DMS53 treated with DMSO at 0.1 percent for 48 hours (cell line): ENCODE measurements at regions not wholly inside any gene's neighbourhood (a gene's known extent, or its start where the extent isn't known, plus 50 kb on each side); places are given as distances from the start of the nearest gene placed in this dataset.

Source experiments
- DNase-seq: peaks from one replicate; lab custom pipeline; 2025; ENCODE audit not compliant: unreplicated experiment; lab: John Stamatoyannopoulos, UW

DNA sequence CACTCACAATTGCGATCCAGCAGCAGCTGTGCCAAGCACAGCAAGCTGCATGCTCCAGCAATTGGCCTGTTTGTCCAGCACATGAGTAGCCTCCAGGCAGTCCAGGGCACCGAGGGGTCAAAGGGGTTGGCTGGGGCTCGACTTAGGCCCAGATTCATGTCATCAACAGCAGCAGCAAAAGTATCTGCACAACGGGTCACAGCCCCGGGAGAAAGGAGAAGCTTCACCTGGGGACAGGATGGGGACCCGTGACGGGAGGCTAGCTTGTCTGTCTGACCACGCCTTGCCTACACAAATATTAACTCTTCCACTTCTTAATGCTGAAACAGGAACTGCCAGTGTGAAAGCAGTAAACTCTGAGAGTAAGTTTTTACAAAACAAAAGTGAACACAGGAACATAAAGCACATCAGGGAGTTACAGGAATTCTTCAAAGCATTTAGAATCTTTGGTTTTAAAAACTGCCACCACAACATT lies 191.2 kb downstream of the PIK3R1 start:
- peak; percentile 53 for DNase-seq

DNA sequence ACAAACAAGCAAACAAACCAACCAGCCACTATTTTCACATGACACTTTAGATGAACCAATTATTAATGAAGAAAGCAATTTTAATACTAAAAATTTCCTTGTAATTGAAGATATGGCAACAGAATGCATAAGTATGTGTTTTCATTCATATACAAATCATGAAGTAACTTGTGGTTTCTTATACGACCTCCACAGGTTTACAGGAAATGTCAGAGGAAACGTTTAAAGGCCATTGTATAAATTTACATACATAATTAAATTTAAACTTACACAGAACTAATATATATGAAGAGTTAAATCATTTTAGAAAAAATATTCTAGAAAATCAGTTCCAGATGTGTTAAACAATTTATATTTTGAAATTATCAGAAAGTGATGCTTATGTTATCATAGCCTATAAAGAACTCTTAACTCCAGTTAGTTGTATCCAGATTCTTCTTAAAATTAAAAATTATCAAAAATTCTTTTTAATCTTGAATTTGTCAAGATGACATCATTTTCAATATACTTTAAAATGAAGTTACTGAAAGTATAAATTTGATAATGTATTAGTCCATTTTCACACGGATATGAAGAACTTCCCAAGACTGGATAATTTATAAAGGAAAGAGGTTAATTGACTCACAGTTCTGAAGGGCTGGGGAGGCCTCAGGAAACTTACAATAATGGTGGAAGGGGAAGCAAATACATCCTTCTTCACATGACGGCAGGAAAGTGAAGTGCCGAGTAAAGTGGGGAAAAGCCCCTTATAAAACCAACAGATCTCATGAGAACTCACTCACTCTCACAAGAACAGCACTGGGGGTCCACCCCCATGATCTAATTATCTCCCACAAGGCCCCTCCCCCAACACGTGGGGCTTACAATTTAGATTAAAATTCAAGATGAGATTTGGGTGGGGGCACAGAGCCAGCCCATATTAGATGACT lies 192.0 kb downstream of the PIK3R1 start:
- no peak for DNase-seq

DNA sequence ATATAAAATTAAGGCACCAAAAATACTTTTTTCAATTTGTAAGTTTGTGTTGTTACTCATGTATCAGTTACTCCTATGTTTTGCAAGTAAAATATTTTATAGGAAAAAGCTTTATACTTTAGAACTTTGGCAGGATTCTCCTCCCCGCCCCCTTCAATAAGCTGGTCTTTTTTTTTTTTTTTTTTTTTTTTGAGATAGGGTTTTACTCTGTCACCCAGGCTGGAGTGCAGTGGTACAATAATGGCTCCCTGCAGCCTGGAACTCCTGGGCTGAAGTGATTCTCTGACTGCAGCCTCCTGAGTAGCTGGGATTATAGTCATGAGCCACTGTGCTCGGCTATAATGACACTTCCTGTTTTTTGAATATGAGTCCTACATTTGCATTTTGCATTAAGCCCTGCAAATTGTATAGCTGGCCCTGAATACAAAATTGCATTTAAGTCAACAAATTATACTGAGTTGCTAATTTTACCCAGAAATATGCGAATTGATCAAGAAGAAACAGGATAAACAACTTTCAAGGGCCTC lies 192.9 kb downstream of the PIK3R1 start:
- DNase-seq, result no peak

DNA sequence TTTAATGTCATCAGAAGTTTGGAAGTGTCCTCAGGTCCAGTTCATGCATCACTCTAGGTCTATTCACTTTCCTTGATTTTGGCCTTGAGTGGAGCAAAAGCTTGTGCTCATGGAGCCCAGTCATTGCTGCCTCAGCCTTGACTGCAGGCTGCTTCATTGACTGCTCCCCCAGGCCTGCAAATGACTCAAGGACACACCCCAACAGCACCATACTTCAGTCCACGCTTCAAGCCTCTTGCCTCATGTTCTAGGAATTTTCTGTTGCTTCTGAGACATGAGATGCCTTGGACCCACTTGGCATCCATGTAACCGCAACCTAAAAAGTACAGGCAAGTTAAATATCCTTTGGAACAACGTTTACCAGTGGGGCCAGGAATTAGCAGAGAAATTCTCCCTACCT lies 193.7 kb downstream of the PIK3R1 start:
- DNase-seq, result no peak

DNA sequence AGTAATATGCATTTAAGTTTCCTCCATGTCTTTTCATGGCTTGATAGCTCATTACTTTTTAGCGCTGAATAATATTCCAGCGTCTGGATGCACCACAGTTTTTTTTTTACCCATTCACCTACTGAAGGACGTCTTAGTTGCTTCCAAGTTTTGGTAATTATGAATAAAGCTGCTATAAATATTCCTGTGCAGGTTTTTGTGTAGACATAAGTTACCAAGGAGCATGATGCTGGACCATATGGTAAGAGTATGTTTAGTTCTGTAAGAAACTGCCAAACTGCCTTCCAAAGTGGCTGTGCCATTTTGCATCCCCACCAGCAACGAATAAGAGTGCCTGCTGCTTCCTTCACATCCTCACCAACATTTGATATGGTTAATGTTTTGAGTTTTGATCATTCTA lies 195.6 kb downstream of the PIK3R1 start:
- DNase-seq, result no peak

DNA sequence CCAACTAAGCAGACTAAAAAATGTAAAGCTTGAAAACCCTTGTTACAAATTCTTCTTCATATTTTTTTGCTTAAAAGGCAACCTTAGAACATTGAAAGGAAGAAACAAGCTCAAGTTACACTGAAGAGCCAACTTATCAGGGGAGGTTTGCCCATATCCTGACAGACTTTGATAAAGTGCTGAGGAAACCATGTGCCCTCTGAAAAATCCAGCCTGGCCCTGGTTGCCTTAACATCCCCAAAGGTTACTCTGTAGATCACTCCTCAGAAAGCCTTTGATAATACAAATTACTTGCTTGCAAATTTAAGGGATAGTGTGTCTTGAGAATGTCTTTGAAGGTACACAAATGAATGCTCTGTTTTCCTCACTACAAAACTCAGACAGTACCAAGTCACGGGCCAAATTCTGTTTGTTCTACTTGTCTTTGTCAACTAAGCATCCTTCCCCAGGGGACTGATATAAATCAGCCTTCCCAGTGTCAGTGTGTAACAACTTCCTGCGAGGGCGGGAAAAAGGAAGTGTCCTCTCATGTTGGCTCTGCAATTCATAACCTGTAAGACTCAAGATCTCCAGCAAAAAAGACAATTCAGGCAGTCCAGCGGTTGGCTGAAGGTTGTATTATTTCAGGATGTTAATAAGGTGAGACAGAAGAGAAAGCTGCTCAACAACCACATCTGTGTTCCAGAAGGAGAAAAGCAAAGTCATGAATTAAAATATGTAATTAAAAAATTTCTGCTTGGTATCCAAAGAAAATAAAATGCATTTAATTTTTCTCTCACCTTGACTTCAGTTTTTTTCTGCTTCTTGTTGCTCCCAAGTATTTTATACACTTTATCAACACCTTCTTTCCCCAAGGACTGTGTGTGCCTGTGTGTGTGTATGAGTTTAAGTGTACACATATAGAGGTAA lies 199.9 kb downstream of the PIK3R1 start:
- no peak for DNase-seq

DNA sequence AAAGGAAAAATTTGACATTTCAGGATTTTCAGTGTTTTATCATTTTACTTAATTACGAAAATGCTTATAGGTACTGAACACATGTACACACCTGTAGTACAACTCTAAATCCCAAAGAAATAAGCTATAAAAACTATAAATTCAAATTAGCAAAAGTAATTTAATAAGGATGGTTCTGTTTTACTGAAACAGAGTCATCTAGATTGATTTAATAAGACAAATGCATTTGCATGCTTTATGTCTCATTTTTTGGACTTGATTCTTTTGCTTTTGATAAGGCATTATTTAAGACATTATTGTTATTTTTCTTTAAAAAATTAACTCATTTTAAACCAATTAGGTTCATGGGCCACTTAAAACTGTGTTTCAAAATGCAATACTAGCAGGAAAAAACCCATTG lies 201.2 kb downstream of the PIK3R1 start:
- DNase-seq, result no peak

DNA sequence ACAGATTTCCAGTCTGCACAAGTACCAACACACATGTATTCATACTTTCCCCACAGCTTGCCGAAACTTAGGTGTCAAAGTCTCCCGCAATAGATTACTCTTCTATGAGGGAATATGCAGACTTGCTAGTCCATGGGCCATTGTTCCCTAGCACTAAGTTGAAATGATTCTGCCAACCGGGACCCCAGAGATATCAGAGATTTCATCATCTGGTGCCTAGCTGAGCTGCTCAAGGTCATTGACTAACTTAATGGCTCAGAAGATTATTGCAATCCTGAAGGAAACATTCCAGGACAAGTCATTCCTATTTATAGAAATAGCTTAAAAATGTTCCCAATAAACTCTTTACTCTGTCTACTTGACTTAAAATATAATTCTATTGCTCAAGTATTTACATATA lies 202.6 kb downstream of the PIK3R1 start:
- DNase-seq, result no peak

DNA sequence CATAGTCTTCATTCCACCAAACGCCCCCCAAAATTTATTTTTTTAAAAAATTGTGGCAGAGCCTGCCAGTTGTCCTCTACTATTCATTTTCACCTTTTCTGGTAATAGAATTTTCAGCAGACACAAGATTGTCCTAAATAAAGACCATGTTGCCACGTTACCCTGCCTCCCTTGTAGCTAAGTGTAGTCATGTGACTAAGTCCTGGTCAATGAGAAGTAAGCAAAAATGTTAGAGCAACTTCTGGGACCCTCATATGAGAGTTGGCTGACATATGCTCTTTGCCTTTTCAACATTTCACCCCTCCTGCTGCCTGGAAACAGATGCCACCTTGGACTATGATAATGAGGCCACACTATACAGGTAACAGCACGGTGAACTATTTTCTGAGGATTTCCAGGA lies 203.1 kb downstream of the PIK3R1 start:
- no peak for DNase-seq

DNA sequence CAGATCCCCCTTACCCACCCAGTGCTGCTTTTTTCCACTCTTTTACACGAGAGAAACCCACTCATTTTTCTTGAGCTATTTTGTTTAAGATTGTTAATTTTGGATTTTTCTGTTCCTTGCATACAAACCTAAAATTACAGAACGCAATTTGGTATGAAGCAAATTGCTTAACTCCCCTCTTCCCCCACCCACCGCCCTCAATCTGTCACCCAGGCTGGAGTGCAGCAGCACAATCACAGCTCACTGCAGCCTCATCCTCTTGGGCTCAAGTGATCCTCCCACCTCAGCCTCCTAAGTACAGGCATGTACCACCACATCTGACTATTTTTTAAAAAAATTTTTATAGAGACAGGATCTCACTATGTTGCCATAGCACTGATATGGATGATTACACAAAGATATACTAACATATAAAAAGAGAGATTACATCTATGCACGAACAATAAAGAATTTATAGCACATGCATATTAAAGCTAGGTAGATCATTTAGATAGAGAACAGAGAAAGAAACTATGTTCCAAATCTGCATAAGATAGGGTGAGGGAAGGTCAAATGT lies 203.6 kb downstream of the PIK3R1 start:
- DNase-seq, result no peak

DNA sequence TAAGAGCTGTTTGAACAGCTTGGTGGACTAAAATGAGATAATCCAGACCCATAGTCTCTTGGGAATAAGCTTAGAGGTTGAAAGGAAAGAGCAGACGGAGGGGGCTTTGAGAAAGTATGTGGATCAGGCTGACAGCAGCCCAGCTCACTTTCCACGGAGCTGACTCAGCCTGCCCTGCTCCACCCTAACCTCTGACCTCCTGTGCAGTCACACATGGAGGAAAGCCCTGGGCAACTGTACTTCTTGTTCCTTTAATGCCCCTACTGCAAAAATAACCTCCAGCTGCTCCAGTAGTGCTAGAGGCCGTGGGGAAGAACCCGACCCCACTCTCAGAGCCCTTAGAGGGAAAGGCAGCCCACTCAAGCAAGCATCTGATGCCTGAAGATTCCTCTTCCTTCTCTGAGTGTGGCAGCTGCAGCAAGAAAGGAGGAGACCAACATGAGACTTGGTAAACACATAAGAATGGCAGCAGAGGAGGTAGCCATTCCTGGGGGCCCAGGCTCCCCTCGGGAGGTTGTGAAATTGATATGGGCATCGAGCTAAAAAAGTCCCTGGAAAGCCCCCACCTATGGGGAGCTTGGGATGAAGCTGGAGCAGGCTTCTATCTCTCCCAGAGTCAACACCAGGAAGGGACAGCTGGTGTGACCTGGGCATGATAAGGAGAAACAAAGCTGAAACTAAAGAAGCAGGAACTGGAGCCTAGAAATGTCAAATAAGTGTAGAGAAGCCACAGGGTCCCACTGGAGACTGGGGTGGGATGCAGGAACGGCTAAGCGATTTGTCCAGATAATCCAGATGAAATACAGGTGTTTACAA lies 204.3 kb downstream of the PIK3R1 start:
- no peak for DNase-seq

DNA sequence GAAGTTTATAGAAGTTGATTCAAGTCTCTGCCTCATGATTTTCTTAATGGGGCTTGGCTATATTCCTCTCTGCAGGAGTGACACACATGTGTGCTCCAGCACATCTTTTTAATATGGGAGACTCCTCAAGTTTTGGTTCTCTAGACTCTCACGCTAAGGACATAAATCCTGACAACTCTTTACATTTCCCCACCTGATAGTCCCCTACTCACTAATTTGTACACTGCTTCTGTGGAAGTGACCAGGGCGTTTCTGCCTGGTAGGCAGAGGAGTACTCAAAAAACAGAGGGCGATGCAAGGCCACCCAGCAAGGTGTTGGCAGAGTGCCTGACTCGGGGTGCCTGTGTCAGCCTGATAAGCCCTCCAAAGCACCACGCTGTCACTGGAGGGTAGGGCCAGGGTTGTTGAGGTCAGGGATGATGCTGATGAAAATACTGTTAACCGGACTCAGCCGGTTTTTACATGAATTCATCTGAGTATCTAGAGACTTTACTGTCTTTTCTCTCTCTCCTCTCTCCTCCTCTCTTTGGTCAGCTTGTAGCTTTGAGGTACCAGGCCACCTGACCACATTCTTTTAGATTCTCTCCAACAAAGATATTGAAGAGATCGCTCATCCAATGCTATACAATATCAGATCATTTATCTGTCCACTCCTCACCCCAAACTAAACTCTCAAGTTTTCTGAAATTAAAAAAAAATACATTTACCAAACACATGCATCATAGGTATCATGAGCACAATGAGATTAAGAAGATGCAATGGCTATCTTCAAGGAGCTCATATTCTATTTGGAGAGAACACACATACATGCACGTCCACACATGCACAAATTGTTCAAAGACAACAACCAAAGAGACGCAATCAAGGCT lies 205.2 kb downstream of the PIK3R1 start:
- no peak for DNase-seq

DNA sequence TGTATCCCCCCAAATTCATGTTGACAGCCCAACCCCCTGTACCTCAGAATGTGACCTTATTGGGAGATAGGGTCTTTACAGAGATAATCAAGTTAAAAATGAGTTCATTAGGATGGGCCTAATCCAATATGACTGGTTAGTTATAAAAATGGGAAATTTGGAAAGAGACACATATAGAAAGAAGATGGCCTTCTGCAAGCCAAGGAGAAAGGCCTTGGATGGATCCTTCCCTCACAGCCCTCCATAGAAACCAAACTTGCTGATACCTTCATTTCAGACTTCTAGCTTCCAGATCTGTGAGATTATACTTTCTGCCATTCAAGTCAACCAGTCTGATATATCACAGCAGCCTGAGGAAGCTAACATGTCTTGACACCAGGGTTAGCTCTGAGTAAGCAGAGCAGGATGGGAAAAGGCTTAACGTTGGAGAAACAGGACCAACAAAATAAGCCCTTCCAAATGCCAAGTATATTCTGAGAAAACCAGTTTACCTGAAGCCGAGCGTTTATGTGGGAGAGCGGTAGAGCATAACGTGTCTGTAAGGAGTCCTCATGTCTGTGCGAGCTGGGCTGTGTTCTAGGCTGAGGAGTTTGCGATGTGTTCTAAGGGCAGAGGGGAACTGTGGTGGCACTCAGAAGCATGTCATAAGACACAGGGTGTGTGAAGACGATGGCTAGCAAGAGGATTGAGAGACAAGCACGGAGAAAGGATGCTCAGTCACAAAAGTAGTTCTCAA lies 206.1 kb downstream of the PIK3R1 start:
- DNase-seq, result no peak

DNA sequence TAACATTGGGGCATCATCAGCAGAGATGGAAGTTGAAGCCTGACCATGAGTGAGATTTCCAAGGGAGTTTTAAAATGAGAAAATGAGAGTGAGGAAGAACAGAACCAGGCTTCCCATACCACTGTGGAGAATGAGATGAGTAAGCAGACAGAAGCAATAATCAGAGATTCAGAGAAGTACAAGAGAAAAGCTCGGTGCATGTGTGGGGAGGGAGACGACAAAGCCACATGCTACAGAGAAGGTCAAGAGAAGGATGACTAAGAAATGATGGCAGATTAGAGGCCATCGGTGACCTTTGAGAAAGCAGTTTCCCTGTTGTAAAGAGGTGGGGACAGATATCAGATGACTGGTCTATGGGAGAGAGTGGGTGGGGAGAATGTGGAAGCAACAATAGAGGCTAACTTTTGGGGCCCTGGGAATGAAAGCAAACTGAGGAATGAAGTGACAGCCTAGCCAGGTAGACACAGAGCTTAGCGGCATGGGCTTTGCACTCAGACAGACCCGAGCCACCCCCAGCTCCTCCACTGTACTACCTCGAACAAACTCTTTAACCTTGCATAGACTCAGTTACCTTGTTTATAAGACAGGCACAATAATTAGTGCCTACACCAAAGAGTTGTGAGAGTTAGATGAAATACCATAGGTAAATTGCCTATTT lies 207.7 kb downstream of the PIK3R1 start:
- no peak for DNase-seq

DNA sequence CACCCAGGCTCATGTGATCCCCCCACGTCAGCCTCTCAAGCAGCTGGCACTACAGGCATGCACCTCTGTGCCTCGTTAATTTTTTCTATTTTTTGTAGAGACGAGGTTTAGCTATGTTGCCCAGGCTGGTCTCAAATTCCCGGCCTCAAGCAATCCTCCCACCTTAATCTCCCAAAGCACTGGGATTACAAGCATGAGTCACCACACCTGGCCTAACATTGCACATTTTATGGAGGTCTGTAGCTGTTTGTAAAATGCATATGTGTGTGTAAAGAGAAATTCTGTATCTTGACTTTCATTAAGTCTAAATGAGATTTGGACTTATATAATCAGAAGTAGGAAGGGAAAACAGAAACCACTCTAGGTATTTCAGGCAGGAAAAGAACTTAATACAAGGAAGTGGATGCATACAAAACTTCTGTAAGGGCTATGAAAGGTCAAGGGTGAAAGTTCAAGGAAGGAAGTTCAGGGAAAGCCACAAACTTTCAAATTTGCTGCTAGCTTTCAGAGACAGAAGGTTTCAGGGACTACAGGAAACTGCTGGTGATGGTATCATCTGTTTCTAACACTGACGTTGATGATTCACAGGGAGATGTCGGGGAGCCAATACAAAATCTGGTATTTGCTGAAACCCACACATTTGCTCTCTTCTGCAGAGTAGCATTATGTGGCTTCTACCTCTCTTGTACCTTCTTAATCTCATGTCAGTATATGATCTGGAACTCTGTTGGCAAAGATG lies 209.4 kb downstream of the PIK3R1 start:
- no peak for DNase-seq

DNA sequence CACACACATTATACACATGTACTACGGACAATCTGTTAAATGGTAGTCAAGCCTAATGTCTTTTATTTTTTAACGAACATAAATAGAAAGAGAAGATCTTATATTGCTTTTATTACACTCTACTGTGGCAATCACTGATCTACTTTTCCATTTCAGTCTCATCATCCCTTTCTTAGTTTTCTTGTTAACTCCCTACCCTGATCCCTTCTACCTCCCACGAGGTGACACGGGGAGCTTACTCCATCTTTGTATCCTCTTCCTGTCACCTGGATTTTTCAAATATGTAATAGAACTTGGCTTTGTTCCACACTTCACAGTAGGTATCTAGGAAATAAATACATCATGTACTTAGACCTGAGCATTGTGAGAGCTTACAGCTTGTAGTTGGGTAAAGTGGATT lies 211.0 kb downstream of the PIK3R1 start:
- no peak for DNase-seq

DNA sequence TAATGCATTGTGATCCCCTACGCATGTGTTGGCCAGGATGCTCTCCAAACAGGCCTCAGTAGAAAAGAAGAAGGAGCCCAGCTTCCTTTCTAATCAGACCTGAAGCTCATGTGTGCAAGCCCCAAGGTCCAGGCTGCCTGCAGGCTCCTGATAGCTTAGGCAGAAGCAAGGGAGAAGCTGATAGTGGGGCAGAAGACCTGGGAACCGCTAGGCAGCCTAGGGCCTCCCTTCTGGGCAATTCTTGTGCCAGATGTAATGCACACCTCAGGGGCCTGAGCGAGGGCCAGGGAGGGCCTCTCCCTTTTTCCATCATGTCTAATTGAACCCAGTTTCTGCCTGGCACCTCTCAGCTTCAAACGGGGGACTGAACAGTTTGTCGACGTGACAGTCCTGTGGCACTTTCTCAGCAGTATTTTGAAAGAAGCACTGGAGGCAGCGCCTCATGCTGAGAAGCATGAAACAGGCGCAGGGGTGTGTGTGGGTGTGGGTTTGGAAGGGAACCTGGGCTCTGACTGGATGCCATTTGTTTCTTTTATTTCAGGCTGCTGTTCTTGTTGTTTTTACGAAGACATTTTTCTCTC lies 212.8 kb downstream of the PIK3R1 start:
- no peak for DNase-seq
